DND-41 (cell line): ENCODE measurements at regions not wholly inside any gene's neighbourhood (a gene's known extent, or its start where the extent isn't known, plus 50 kb on each side); places are given as distances from the start of the nearest gene placed in this dataset.

Experiments used
- ATAC-seq: fragments of 200-7000 bp; cut with Tn5 transposase; 3 replicates; pipeline ENCODE4 v1.9.1; 2021; ENCODE audit warnings: low read depth; ENCODE audit not compliant: insufficient read depth
- DNase-seq: peaks from one replicate; pipeline ENCODE4 v3.0.0-alpha.2; 2020
- H2AFZ ChIP-seq: 2 replicates; pipeline ENCODE4 v1.6.0; 2012; ENCODE audit warnings: low read depth, low read length
- H3K27ac ChIP-seq: 2 replicates; pipeline ENCODE4 v1.5.1; 2012; ENCODE audit warnings: low read length, inconsistent platforms
- H3K27me3 ChIP-seq: fragments of 200-600 bp; sonication (generic); 2 replicates; pipeline ENCODE4 v1.6.0; 2012; ENCODE audit warnings: low read length, mild to moderate bottlenecking, inconsistent platforms; ENCODE audit not compliant: insufficient read depth, poor library complexity
- H3K36me3 ChIP-seq: 2 replicates; pipeline ENCODE4 v1.5.1; 2012; ENCODE audit warnings: low read length, inconsistent platforms; ENCODE audit not compliant: insufficient read depth
- H3K4me1 ChIP-seq: 2 replicates; pipeline ENCODE4 v1.5.1; 2012; ENCODE audit warnings: mild to moderate bottlenecking, low read length; ENCODE audit not compliant: insufficient read depth
- H3K4me2 ChIP-seq: 2 replicates; pipeline ENCODE4 v1.6.0; 2012; ENCODE audit warnings: mild to moderate bottlenecking, moderate library complexity, low read length, inconsistent platforms; ENCODE audit not compliant: insufficient read depth
- H3K4me3 ChIP-seq, 2 experiments: fragments of 200-600 bp in 1 of 2; shearing (Covaris generic) in 1 of 2; 2 replicates each; pipeline ENCODE4 v1.5.1; 2012 to 2016; ENCODE audit warnings: inconsistent platforms in 2 of 2, low read length in 2 of 2, mild to moderate bottlenecking in 2 of 2, low read depth in 1 of 2, moderate library complexity in 1 of 2
- H3K79me2 ChIP-seq: 2 replicates; pipeline ENCODE4 v1.6.0; 2012; ENCODE audit warnings: low read length, inconsistent platforms; ENCODE audit not compliant: insufficient read depth
- H3K9ac ChIP-seq: 2 replicates; pipeline ENCODE4 v1.6.0; 2012; ENCODE audit warnings: low read depth, mild to moderate bottlenecking, inconsistent platforms, low read length, moderate library complexity
- H3K9me3 ChIP-seq: 2 replicates; pipeline ENCODE4 v1.5.1; 2012; ENCODE audit warnings: low read length, moderate library complexity, mild to moderate bottlenecking, inconsistent platforms; ENCODE audit not compliant: insufficient read depth, severe bottlenecking
- H4K20me1 ChIP-seq: 2 replicates; pipeline ENCODE4 v1.6.0; 2012; ENCODE audit warnings: low read length; ENCODE audit not compliant: insufficient read depth
- EZH2 ChIP-seq: IDR thresholded peaks from 3 replicates; pipeline ENCODE4 v1.6.1; 2012; ENCODE audit warnings: borderline replicate concordance, low read depth, mild to moderate bottlenecking, moderate library complexity, low read length, inconsistent platforms; ENCODE audit not compliant: severe bottlenecking
- TF ChIP-seq, protein P1 (sequence below): IDR thresholded peaks from 2 replicates; pipeline ENCODE4 v1.5.1; 2012; ENCODE audit warnings: borderline replicate concordance, low read length, moderate library complexity, mild to moderate bottlenecking; ENCODE audit not compliant: poor library complexity, severe bottlenecking; ENCODE audit errors: extremely low read depth

DNA sequence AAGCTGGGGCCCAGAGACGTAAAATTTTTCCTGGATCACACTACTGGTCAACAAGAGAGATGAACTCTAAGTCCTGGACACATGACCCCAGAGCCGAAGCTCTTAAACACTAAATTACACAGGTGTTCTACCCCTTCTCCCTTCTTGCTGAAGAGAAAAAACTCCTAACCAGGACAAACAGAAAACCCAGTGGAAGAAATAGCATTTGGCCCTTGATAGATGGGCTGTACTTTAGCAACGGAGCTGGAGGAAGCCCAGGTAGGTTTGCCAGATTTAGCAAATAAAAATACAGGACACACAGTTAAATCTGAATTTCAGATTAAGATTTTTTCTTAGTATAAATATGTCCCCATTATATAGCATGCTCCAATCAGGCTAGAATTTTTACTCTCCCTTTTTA is 72.7 kb downstream of the DIRAS3 start:
- Histone ChIP-seq H4K20me1 (no peaks in the 10 kb centered on the region), H3K9me3 (no peaks in the 10 kb centered on the region), H3K36me3 (no peaks in the 10 kb centered on the region), H3K4me3 (no peak overlapping the region), H3K79me2 (no peaks in the 10 kb centered on the region), H3K27ac (no peak overlapping the region), H3K27me3 (no peaks in the 10 kb centered on the region), H3K9ac (no peak overlapping the region), H3K4me1 (no peaks in the 10 kb centered on the region), H3K4me2 (no peak overlapping the region), H2AFZ (no peak overlapping the region)
- TF ChIP-seq, protein P1, sequence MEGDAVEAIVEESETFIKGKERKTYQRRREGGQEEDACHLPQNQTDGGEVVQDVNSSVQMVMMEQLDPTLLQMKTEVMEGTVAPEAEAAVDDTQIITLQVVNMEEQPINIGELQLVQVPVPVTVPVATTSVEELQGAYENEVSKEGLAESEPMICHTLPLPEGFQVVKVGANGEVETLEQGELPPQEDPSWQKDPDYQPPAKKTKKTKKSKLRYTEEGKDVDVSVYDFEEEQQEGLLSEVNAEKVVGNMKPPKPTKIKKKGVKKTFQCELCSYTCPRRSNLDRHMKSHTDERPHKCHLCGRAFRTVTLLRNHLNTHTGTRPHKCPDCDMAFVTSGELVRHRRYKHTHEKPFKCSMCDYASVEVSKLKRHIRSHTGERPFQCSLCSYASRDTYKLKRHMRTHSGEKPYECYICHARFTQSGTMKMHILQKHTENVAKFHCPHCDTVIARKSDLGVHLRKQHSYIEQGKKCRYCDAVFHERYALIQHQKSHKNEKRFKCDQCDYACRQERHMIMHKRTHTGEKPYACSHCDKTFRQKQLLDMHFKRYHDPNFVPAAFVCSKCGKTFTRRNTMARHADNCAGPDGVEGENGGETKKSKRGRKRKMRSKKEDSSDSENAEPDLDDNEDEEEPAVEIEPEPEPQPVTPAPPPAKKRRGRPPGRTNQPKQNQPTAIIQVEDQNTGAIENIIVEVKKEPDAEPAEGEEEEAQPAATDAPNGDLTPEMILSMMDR: no peak
- no peak for TF ChIP-seq EZH2
- DNase-seq (no peak), ATAC-seq (no peak)

DNA sequence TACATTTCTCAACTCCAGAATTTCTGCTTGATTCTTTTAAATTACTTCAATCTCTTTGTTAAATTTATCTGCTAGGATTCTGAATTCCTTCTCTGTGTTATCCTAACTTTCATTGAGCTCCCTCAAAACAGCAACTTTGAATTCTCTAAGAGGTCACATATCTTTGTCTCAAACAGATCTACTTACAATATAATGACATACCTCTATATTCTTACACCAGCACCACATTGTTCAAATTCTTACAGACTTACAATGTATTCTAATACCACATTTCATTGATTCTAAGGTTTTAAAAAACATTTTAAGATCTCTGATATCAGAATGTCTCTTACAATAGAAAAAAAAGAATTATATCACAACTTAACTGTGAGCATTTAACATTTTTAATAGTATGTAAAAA is 77.4 kb downstream of the DIRAS3 start:
- Histone ChIP-seq H3K27me3 (no peaks in the 10 kb centered on the region), H3K4me1 (no peaks in the 10 kb centered on the region), H3K4me3 (no peak overlapping the region), H3K27ac (no peak overlapping the region), H3K36me3 (no peaks in the 10 kb centered on the region), H3K4me2 (no peak overlapping the region), H3K9me3 (no peaks in the 10 kb centered on the region), H2AFZ (no peak overlapping the region), H3K79me2 (no peaks in the 10 kb centered on the region), H4K20me1 (no peaks in the 10 kb centered on the region), H3K9ac (no peak overlapping the region)
- TF ChIP-seq, protein P1: no peak
- no peak for TF ChIP-seq EZH2
- DNase-seq: no peak
- ATAC-seq: no peak

DNA sequence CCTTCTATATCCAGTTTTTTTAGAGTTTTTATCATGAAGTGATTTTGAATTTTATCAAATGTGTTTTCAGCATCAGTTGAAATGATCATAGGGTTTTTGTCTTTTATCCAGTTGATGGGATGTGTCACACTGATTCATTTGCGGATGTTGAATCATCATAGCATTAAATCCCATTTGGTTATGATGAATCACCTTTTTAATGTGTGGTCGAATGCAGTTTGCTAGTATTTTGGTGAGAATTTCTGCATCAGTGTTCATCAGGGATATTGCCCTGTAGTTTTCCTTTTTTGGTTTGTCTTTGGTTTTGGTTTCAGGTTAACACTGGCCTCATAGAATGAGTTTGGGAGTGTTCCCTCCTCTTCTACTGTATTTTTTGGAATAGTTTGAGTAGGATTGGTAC is 80.3 kb downstream of the DIRAS3 start:
- H3K4me2 ChIP-seq: no peak overlapping the region
- TF ChIP-seq, protein P1: no peak
- TF ChIP-seq EZH2: no peak
- no peak overlapping the region for H3K4me3 ChIP-seq
- no peaks in the 10 kb centered on the region for H3K36me3 ChIP-seq
- H3K79me2 ChIP-seq: no peaks in the 10 kb centered on the region
- no peak overlapping the region for H3K9ac ChIP-seq
- no peaks in the 10 kb centered on the region for H4K20me1 ChIP-seq
- DNase-seq: no peak
- H3K27me3 ChIP-seq: no peaks in the 10 kb centered on the region
- no peak overlapping the region for H3K27ac ChIP-seq
- no peaks in the 10 kb centered on the region for H3K4me1 ChIP-seq
- ATAC-seq: no peak
- no peak overlapping the region for H2AFZ ChIP-seq
- H3K9me3 ChIP-seq: no peaks in the 10 kb centered on the region

DNA sequence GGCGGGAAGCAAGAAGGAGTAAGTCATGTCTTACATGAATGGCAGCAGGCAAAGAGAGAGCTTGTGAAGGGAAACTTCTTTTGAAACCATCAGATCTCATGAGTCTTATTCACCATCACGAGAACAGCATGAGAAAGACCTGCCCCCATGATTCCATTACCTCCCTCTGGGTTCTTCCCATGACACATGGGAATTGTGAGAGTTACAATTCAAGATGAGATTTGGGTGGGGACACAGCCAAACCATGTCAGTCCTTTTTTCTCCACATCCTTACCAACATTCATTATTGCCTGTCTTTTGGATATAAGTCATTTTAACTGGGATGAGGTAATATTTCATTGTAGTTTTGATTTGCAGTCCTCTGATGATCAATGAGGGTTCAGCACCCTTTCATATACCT is 81.0 kb downstream of the DIRAS3 start:
- H2AFZ ChIP-seq: no peak overlapping the region
- no peak overlapping the region for H3K4me3 ChIP-seq
- no peak overlapping the region for H3K4me2 ChIP-seq
- no peaks in the 10 kb centered on the region for H3K9me3 ChIP-seq
- H3K36me3 ChIP-seq: no peaks in the 10 kb centered on the region
- H3K9ac ChIP-seq: no peak overlapping the region
- no peaks in the 10 kb centered on the region for H3K79me2 ChIP-seq
- H3K4me1 ChIP-seq: no peaks in the 10 kb centered on the region
- TF ChIP-seq, protein P1: no peak
- TF ChIP-seq EZH2: no peak
- DNase-seq (no peak), ATAC-seq (no peak)
- H3K27ac ChIP-seq: no peak overlapping the region
- H3K27me3 ChIP-seq: no peaks in the 10 kb centered on the region
- H4K20me1 ChIP-seq: no peaks in the 10 kb centered on the region
